Transverse colon (tissue), 4 donors: ENCODE measurements at regions not wholly inside any gene's neighbourhood (a gene's known extent, or its start where the extent isn't known, plus 50 kb on each side); places are given as distances from the start of the nearest gene placed in this dataset.
"Not testable (repeated sequence)": the region's sequence is repeated elsewhere in the genome, so short reads cannot be mapped to it uniquely, and the experiment has no call there.

Experiments
- DNase-seq: peaks from one replicate; pipeline ENCODE4 v3.0.0-alpha.2; 2019
- H3K27ac ChIP-seq, 4 donors: fragments of 200-600 bp; sonication (generic); 2 replicates each; pipeline ENCODE4 v1.5.1; 2016 to 2018; ENCODE audit warnings: inconsistent platforms in 4 of 4
- H3K27me3 ChIP-seq: fragments of 200-600 bp; sonication (generic); 2 replicates; pipeline ENCODE4 v1.5.1; 2017; ENCODE audit warnings: inconsistent platforms
- H3K36me3 ChIP-seq, 4 donors: fragments of 200-600 bp; sonication (generic); 2 replicates each; pipeline ENCODE4 v1.5.1; 2017 to 2019; ENCODE audit warnings: inconsistent platforms in 4 of 4
- H3K4me1 ChIP-seq, 4 donors: fragments of 200-600 bp; sonication (generic); 2 replicates each; pipeline ENCODE4 v1.5.1; 2017 to 2020; ENCODE audit warnings: inconsistent platforms in 4 of 4
- H3K4me3 ChIP-seq, 4 donors: fragments of 200-600 bp; sonication (generic); 1 replicate in 1 of 4; 2 replicates in 3 of 4; pipeline versions ENCODE4 v1.5.1 to v1.6.1; 2017 to 2019; ENCODE audit warnings: inconsistent platforms in 4 of 4
- H3K9me3 ChIP-seq, 2 donors: fragments of 200-600 bp; sonication (generic); 2 replicates each; pipeline ENCODE4 v1.5.1; 2017 to 2019; ENCODE audit warnings: inconsistent platforms in 2 of 2
- CTCF ChIP-seq, 5 experiments: fragments of 200-600 bp in 3 of 5; fragments of 450-650 bp in 2 of 5; sonication (generic) in 3 of 5; IDR thresholded peaks; 1 replicate in 2 of 5; 2 replicates in 3 of 5; pipeline ENCODE4 v1.5.1; 2016 to 2017; ENCODE audit warnings: antibody characterized with exemption in 5 of 5, inconsistent platforms in 3 of 5, mild to moderate bottlenecking in 2 of 5, moderate library complexity in 1 of 5
- EP300 ChIP-seq: sonication (generic); formaldehyde crosslinking; IDR thresholded peaks from one replicate; pipeline ENCODE4 v1.6.1; 2017; ENCODE audit warnings: antibody characterized with exemption, low read depth
- POLR2A ChIP-seq: fragments of 450-650 bp; IDR thresholded peaks from one replicate; pipeline ENCODE4 v1.6.1; 2016; ENCODE audit warnings: antibody characterized with exemption, mild to moderate bottlenecking, moderate library complexity
- POLR2AphosphoS5 ChIP-seq, 3 donors: sonication (generic); formaldehyde crosslinking; IDR thresholded peaks; one replicate each; pipeline ENCODE4 v1.6.1; 2016; ENCODE audit warnings: antibody characterized with exemption in 3 of 3
- WGBS, 2 donors: methylation state at CpG; one replicate each; pipeline ENCODE4 v1.1.5; 2018; ENCODE audit warnings: low coverage in 1 of 2; 5-methylcytosine and 5-hydroxymethylcytosine counted together
- in situ Hi-C, 4 donors: fragments of 200-750 bp; cut with MboI; loops; one replicate each; pipeline versions ENCODE4 v1.15.0 to v1.15.1; 2017; ENCODE audit warnings: low sequenced_read_pairs in 3 of 4, low pct_ligation_motif_present in 1 of 4, low pct_unique_long_range_greater_than_20kb in 1 of 4
- intact Hi-C: fragments of 100-400 bp; cut with DNase I; formaldehyde crosslinking; loops from one replicate; pipeline ENCODE4 v1.15.1; 2023; ENCODE audit warnings: low total_unique reads

GRCh38 chr14:86141966-86142365 lies 612.0 kb downstream of the FLRT2 start:
- H3K36me3 ChIP-seq = no peaks in the 10 kb centered on the region

DNA sequence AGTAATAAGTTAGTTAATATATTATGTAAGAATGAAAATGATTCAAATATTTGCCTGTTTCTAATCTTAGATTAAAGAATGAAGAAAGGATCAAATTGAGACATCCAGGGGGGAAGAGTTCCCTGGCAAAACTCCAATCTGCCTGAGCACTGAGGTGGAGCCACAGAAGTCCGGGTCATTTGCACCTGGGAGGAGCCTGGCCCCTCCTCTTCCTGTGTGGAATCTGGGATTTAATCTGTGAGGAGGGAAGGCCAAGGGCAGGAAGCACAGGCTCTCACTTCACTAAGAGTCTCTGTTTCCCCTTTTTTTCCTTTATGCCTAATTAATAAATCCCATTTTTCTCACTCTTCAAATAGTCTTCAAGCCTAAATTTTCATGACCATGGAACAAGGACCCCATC lies 599.5 kb downstream of the FLRT2 start:
- in situ Hi-C loops (no loop called here), intact Hi-C loops (no loop called here)
- TF ChIP-seq POLR2AphosphoS5 (IDR thresholded peaks at IDR 0.05) (no peak), POLR2A (no peak), EP300 (no peak), CTCF (IDR thresholded peaks at IDR 0.05) (no peak)
- H3K9me3 ChIP-seq = peaks cover 2 to 9% of the 10 kb centered on the region in 2 donors
- no peaks in the 10 kb centered on the region for H3K4me1 ChIP-seq
- no peak overlapping the region for H3K4me3 ChIP-seq
- no peaks in the 10 kb centered on the region for H3K27me3 ChIP-seq
- DNase-seq = no peak
- 46% methylated on average over 1 of the region's 1 CpG; no CpG with 5 or more reads in 1 of the 2 donors for whole genome bisulfite sequencing, 2 donors
- no peaks in the 10 kb centered on the region for H3K36me3 ChIP-seq
- no peak overlapping the region for H3K27ac ChIP-seq

More at GRCh38 chr14:86141966-86142365, 612.0 kb downstream of the FLRT2 start:
- Histone ChIP-seq H3K4me3 (no peak overlapping the region), H3K27ac (no peak overlapping the region), H3K9me3 (no peaks in the 10 kb centered on the region), H3K27me3 (no peaks in the 10 kb centered on the region), H3K4me1 (no peaks in the 10 kb centered on the region)
- TF ChIP-seq CTCF (IDR thresholded peaks at IDR 0.05) = no peak
- TF ChIP-seq EP300 = no peak
- TF ChIP-seq POLR2A = no peak
- no peak for TF ChIP-seq POLR2AphosphoS5 (IDR thresholded peaks at IDR 0.05)
- WGBS, 2 donors = 51 to 56% methylated on average over 2 of the region's 2 CpGs
- intact Hi-C loops = no loop called here
- in situ Hi-C loops = no loop called here
- DNase-seq = no peak

DNA sequence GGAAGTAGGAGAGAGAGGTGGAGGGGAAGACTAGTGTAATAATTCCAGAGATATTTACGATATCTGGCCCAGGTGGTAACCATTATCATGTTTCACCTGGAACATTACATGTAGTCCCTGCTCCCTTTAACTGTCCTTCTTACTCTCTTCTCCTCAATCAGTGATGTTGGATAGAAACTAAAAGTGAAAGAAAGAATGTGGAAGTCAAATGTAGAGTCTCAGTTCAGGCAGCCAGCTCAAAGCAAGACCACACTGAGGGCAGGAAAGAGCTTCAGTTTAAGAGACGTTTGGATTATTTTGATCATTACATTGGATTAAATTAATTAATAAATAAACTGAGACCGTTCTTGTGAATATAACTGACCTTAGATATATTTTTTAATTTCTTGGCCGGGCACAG lies 594.4 kb downstream of the FLRT2 start:
- no peak overlapping the region for H3K27ac ChIP-seq
- no peaks in the 10 kb centered on the region for H3K36me3 ChIP-seq
- H3K9me3 ChIP-seq = peaks cover 0 to 4% of the 10 kb centered on the region in 2 donors
- intact Hi-C loops = no loop called here
- no peak for DNase-seq
- TF ChIP-seq POLR2AphosphoS5 (IDR thresholded peaks at IDR 0.05) (no peak), POLR2A (no peak)
- H3K4me1 ChIP-seq = no peaks in the 10 kb centered on the region
- in situ Hi-C loops = no loop called here
- H3K27me3 ChIP-seq = no peaks in the 10 kb centered on the region
- H3K4me3 ChIP-seq = no peak overlapping the region
- 78% methylated on average over 4 of the region's 4 CpGs for WGBS, 2 donors

DNA sequence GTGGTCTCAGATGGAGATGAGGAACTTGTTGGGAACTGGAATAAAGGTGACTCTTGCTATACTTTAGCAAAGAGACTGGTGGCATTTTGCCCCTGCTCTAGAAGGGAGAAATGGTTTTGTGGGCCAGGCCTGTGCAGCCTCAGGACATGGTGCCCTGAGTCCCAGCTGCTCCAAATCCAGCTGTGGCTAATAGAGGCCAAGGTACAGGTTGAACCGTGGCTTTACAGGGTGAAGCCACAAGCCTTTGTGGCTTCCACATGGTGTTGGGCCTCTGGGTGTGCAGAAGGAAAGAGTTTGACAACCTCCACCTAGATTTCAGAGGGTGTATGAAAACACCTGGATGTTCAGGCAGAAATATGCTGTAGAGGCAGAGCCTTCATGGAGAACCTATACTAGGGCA lies 586.0 kb downstream of the FLRT2 start:
- no peaks in the 10 kb centered on the region for H3K9me3 ChIP-seq
- intact Hi-C loops (no loop called here), in situ Hi-C loops (no loop called here)
- no peaks in the 10 kb centered on the region for H3K36me3 ChIP-seq
- 25% methylated on average over 1 of the region's 1 CpG; no CpG with 5 or more reads in 1 of the 2 donors for WGBS, 2 donors
- H3K27ac ChIP-seq = no peak overlapping the region
- no peaks in the 10 kb centered on the region for H3K4me1 ChIP-seq
- DNase-seq = no peak
- no peaks in the 10 kb centered on the region for H3K27me3 ChIP-seq
- TF ChIP-seq CTCF (IDR thresholded peaks at IDR 0.05) (no peak), EP300 (no peak), POLR2AphosphoS5 (IDR thresholded peaks at IDR 0.05) (no peak), POLR2A (no peak)
- H3K4me3 ChIP-seq = no peak overlapping the region

GRCh38 chr14:86110871-86111270 lies 580.9 kb downstream of the FLRT2 start:
- H3K9me3 ChIP-seq, intact Hi-C loops, H3K27ac ChIP-seq: not testable (repeated sequence)

More at GRCh38 chr14:86110871-86111270, 580.9 kb downstream of the FLRT2 start:
- in situ Hi-C loops, DNase-seq, H3K27me3 ChIP-seq, H3K36me3 ChIP-seq, H3K4me3 ChIP-seq, H3K4me1 ChIP-seq: not testable (repeated sequence)
- WGBS, 2 donors = 50 to 91% methylated on average over 2 to 13 of the region's 13 CpGs
